A549 (cell line): ENCODE measurements at regions not wholly inside any gene's neighbourhood (a gene's known extent, or its start where the extent isn't known, plus 50 kb on each side); places are given as distances from the start of the nearest gene placed in this dataset.

Experiments used
- CEBPB ChIP-seq, 2 experiments: fragments of >200 bp in 1 of 2; sonication (Bioruptor Twin) in 1 of 2; formaldehyde crosslinking in 1 of 2; IDR thresholded peaks; 2 replicates each; pipeline ENCODE4 v1.6.1; 2012 to 2016
- CTCF ChIP-seq: fragments of >200 bp; sonication (Bioruptor Twin); formaldehyde crosslinking; IDR thresholded peaks from 3 replicates; pipeline ENCODE4 v1.5.1; 2016
- EP300 ChIP-seq, 2 experiments: fragments of >200 bp; sonication (Bioruptor Twin); formaldehyde crosslinking; IDR thresholded peaks; 2 replicates in 1 of 2; 3 replicates in 1 of 2; pipeline ENCODE4 v1.6.1; 2016 to 2017
- HOXA7 ChIP-seq: fragments of 250-450 bp; sonication (Bioruptor Pico); IDR thresholded peaks from 2 replicates; pipeline ENCODE4 v1.5.0; 2020; ENCODE audit warnings: mild to moderate bottlenecking, moderate library complexity
- POLR2A ChIP-seq: IDR thresholded peaks from 2 replicates; pipeline ENCODE4 v1.6.1; 2012; ENCODE audit warnings: mild to moderate bottlenecking, low read length
- TF ChIP-seq, protein P1 (sequence below): IDR thresholded peaks from 2 replicates; pipeline ENCODE4 v1.6.1; 2012; ENCODE audit warnings: low read depth, borderline replicate concordance

DNA sequence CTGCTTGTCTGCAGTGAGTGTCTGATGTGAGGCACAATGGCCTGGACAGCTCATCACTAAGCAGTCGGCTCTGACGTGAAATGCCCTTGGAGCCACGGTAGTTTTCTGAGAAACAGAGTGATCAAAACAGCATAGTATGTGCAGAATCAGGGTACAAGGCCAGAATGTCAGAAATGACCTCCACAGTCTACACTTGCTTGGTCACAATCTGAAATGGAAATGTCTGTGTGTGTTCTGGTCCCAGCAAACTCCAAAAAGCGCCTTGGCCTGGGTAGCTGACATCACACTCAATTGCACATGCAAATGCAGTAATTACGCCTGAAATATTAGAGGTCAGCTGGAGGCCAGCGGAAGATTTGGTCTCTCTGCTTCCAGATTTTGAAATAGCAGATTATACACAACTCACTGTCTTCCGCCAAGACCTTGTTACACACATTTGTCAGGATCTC is 95.4 kb downstream of the CTAGE1 start:
- TF ChIP-seq CTCF = no peak
- TF ChIP-seq HOXA7 (CRISPR knock-in tag) = no peak
- no peak for TF ChIP-seq POLR2A
- no peak for TF ChIP-seq EP300 (IDR thresholded peaks at IDR 0.05)
- TF ChIP-seq, protein P1, sequence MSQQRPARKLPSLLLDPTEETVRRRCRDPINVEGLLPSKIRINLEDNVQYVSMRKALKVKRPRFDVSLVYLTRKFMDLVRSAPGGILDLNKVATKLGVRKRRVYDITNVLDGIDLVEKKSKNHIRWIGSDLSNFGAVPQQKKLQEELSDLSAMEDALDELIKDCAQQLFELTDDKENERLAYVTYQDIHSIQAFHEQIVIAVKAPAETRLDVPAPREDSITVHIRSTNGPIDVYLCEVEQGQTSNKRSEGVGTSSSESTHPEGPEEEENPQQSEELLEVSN = no peak
- TF ChIP-seq CEBPB (IDR thresholded peaks at IDR 0.05) = no peak
